Loucy (cell line): ENCODE measurements at regions not wholly inside any gene's neighbourhood (a gene's known extent, or its start where the extent isn't known, plus 50 kb on each side); places are given as distances from the start of the nearest gene placed in this dataset.

Source experiments
- H2AFZ ChIP-seq: fragments of 200-600 bp; sonication (generic); 2 replicates; pipeline ENCODE4 v1.6.0; 2016; ENCODE audit warnings: antibody characterized with exemption, mild to moderate bottlenecking, low read length, moderate library complexity
- H3F3A ChIP-seq: fragments of 200-600 bp; 2 replicates; pipeline ENCODE4 v1.6.0; 2016; ENCODE audit warnings: antibody characterized with exemption, low read depth, mild to moderate bottlenecking
- H3K27me3 ChIP-seq: fragments of 200-600 bp; sonication (generic); 2 replicates; pipeline ENCODE4 v1.6.1; 2014; ENCODE audit warnings: low read length, mild to moderate bottlenecking; ENCODE audit not compliant: insufficient read depth, poor library complexity, severe bottlenecking
- H3K36me3 ChIP-seq: fragments of 200-600 bp; sonication (generic); 2 replicates; pipeline ENCODE4 v1.6.1; 2016; ENCODE audit warnings: low read length; ENCODE audit not compliant: insufficient read depth
- H3K4me1 ChIP-seq: fragments of 200-600 bp; sonication (generic); 2 replicates; pipeline ENCODE4 v1.5.1; 2014; ENCODE audit warnings: low read length, mild to moderate bottlenecking; ENCODE audit not compliant: insufficient read depth, poor library complexity, severe bottlenecking
- H3K4me2 ChIP-seq: fragments of 200-600 bp; sonication (generic); 2 replicates; pipeline ENCODE4 v1.6.0; 2014; ENCODE audit warnings: antibody characterized with exemption, low read length, low read depth, mild to moderate bottlenecking; ENCODE audit not compliant: poor library complexity, severe bottlenecking
- H3K4me3 ChIP-seq: fragments of 200-600 bp; sonication (generic); 2 replicates; pipeline ENCODE4 v1.5.1; 2014; ENCODE audit warnings: low read length, mild to moderate bottlenecking, mixed read lengths; ENCODE audit not compliant: poor library complexity, severe bottlenecking
- H3K79me2 ChIP-seq: fragments of 200-600 bp; sonication (generic); 2 replicates; pipeline ENCODE4 v1.6.1; 2014; ENCODE audit warnings: low read length; ENCODE audit not compliant: insufficient read depth
- H3K9ac ChIP-seq: fragments of 200-600 bp; sonication (generic); 2 replicates; pipeline ENCODE4 v1.6.0; 2014; ENCODE audit warnings: mild to moderate bottlenecking, low read depth, low read length, moderate library complexity; ENCODE audit not compliant: poor library complexity, severe bottlenecking
- H3K9me2 ChIP-seq: fragments of 200-600 bp; sonication (generic); replicated peaks from 2 replicates; pipeline ENCODE4 v1.6.1; 2016; ENCODE audit warnings: low read depth, low read length, mixed read lengths
- H3K9me3 ChIP-seq: fragments of 200-600 bp; sonication (generic); 2 replicates; pipeline ENCODE4 v1.6.1; 2014; ENCODE audit warnings: mild to moderate bottlenecking, antibody characterized with exemption, low read length, low read depth; ENCODE audit not compliant: insufficient read depth
- H4K20me1 ChIP-seq: fragments of 200-600 bp; sonication (generic); 2 replicates; pipeline ENCODE4 v1.6.0; 2014; ENCODE audit warnings: antibody characterized with exemption, low read length, mild to moderate bottlenecking; ENCODE audit not compliant: insufficient read depth, poor library complexity, severe bottlenecking
- EZH2phosphoT487 ChIP-seq: fragments of 200-600 bp; IDR thresholded peaks from 2 replicates; pipeline ENCODE4 v1.6.1; 2018; ENCODE audit warnings: antibody characterized with exemption, mild to moderate bottlenecking, moderate library complexity, borderline replicate concordance
- TF ChIP-seq, protein P1 (sequence below): fragments of 200-600 bp; sonication (generic); conservative IDR thresholded peaks from 2 replicates; pipeline ENCODE4 v1.5.1; 2014; ENCODE audit warnings: mild to moderate bottlenecking, antibody characterized with exemption, low read length

DNA sequence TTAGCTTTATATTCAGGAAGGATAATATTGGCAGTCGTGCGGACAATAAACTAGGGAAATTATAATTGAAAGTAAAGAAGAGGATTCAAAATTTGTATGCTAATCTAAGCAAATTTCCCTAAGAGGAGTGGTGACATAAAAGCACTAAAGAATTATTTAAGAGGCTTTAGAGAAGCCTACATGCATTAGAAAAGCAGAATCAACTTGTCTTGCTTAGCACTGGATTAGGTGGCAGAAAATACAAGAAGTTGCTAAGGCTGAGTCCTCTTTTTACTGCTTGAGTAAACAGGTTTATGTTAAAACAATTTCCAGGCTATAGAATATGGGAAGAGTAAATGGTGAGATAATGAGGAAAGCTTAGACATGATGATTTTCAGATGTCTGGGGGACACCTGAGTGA, 991.5 kb downstream of the PCDH18 start:
- no peak overlapping the region for H3K4me3 ChIP-seq
- H3K4me1 ChIP-seq: no peaks in the 10 kb centered on the region
- H4K20me1 ChIP-seq: no peaks in the 10 kb centered on the region
- no peak overlapping the region for H2AFZ ChIP-seq
- no peaks in the 10 kb centered on the region for H3K27me3 ChIP-seq
- H3K36me3 ChIP-seq: no peaks in the 10 kb centered on the region
- H3K9me2 ChIP-seq: no peaks in the 10 kb centered on the region
- H3F3A ChIP-seq: no peaks in the 10 kb centered on the region
- no peaks in the 10 kb centered on the region for H3K9me3 ChIP-seq
- H3K9ac ChIP-seq: no peak overlapping the region
- no peak overlapping the region for H3K4me2 ChIP-seq
- no peaks in the 10 kb centered on the region for H3K79me2 ChIP-seq
- TF ChIP-seq, protein P1, sequence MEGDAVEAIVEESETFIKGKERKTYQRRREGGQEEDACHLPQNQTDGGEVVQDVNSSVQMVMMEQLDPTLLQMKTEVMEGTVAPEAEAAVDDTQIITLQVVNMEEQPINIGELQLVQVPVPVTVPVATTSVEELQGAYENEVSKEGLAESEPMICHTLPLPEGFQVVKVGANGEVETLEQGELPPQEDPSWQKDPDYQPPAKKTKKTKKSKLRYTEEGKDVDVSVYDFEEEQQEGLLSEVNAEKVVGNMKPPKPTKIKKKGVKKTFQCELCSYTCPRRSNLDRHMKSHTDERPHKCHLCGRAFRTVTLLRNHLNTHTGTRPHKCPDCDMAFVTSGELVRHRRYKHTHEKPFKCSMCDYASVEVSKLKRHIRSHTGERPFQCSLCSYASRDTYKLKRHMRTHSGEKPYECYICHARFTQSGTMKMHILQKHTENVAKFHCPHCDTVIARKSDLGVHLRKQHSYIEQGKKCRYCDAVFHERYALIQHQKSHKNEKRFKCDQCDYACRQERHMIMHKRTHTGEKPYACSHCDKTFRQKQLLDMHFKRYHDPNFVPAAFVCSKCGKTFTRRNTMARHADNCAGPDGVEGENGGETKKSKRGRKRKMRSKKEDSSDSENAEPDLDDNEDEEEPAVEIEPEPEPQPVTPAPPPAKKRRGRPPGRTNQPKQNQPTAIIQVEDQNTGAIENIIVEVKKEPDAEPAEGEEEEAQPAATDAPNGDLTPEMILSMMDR: no peak
- no peak for TF ChIP-seq EZH2phosphoT487

DNA sequence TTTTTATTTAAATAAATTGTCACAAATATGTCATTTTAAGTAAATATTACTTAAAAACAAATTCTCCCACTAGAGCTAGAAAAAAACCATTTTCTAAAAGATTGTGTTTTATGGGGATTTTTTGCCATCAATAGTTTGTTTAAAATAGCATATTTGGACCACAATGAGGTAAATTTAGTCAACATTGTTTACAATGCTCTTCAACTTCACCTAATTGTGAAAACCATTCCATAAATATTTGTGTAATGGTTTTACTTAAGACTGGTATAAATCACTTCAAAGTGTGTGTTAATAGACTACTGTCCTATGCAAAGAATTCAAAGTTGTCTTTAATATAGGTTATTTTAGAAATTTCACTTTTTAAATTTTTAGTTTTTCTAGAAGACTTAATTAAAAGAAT, 1004.2 kb downstream of the PCDH18 start:
- H3K27me3 ChIP-seq: no peaks in the 10 kb centered on the region
- no peaks in the 10 kb centered on the region for H3K9me3 ChIP-seq
- H2AFZ ChIP-seq: no peak overlapping the region
- no peak overlapping the region for H3K9ac ChIP-seq
- no peaks in the 10 kb centered on the region for H3K79me2 ChIP-seq
- H3K9me2 ChIP-seq: no peaks in the 10 kb centered on the region
- no peaks in the 10 kb centered on the region for H3K36me3 ChIP-seq
- H3F3A ChIP-seq: no peaks in the 10 kb centered on the region
- TF ChIP-seq, protein P1: no peak
- TF ChIP-seq EZH2phosphoT487: no peak
- H3K4me1 ChIP-seq: no peaks in the 10 kb centered on the region
- no peak overlapping the region for H3K4me3 ChIP-seq
- H3K4me2 ChIP-seq: no peak overlapping the region
- no peaks in the 10 kb centered on the region for H4K20me1 ChIP-seq

DNA sequence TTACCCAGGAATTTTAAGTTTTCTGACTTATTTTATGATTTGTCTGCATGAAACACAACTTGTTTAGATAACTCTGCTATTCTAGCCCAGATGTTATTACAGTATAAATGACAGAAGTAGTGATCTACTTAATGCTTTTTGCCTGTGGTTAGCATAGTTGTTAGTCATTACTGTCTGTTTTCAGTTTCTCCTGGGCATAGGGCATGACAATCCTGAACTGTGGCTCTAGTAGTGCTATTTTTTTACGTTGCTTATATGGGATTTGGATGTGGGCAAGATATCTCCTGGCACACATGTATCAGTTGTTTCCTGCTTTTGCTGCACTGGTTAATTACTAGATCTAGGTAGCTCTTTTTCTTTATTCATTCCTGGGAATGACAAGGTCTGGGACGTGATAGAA, 1005.8 kb downstream of the PCDH18 start:
- H3K4me2 ChIP-seq: no peak overlapping the region
- no peak for TF ChIP-seq EZH2phosphoT487
- TF ChIP-seq, protein P1: no peak

More for the DNA sequence above, 1005.8 kb downstream of the PCDH18 start:
- H2AFZ ChIP-seq: no peak overlapping the region
- no peaks in the 10 kb centered on the region for H3K4me1 ChIP-seq
- no peaks in the 10 kb centered on the region for H3K9me3 ChIP-seq
- H4K20me1 ChIP-seq: no peaks in the 10 kb centered on the region
- H3K79me2 ChIP-seq: no peaks in the 10 kb centered on the region
- H3K9me2 ChIP-seq: no peaks in the 10 kb centered on the region
- H3K27me3 ChIP-seq: no peaks in the 10 kb centered on the region
- no peaks in the 10 kb centered on the region for H3K36me3 ChIP-seq
- H3K4me3 ChIP-seq: no peak overlapping the region
- H3F3A ChIP-seq: no peaks in the 10 kb centered on the region
- no peak overlapping the region for H3K9ac ChIP-seq
